Kidney epithelial cell (primary cell): ENCODE measurements at regions not wholly inside any gene's neighbourhood (a gene's known extent, or its start where the extent isn't known, plus 50 kb on each side); places are given as distances from the start of the nearest gene placed in this dataset.

Experiments used
- DNase-seq: peaks from one replicate; pipeline ENCODE4 v3.0.0-alpha.2; 2010; ENCODE audit warnings: low read depth
- H3K27me3 ChIP-seq: 2 replicates; pipeline ENCODE4 v1.6.0; 2011; ENCODE audit warnings: low read length; ENCODE audit not compliant: control insufficient read depth, insufficient read depth
- H3K36me3 ChIP-seq: 2 replicates; pipeline ENCODE4 v1.5.1; 2011; ENCODE audit warnings: low read length; ENCODE audit not compliant: control insufficient read depth, insufficient read depth
- H3K4me3 ChIP-seq: 2 replicates; pipeline ENCODE4 v1.5.1; 2011; ENCODE audit warnings: low read depth, mild to moderate bottlenecking, control low read depth, low read length
- TF ChIP-seq, protein P1 (sequence below): IDR thresholded peaks from 2 replicates; pipeline ENCODE4 v1.5.1; 2011; ENCODE audit warnings: mild to moderate bottlenecking, moderate library complexity, low read length, control low read depth, inconsistent platforms; ENCODE audit not compliant: insufficient read depth, poor library complexity, severe bottlenecking

DNA sequence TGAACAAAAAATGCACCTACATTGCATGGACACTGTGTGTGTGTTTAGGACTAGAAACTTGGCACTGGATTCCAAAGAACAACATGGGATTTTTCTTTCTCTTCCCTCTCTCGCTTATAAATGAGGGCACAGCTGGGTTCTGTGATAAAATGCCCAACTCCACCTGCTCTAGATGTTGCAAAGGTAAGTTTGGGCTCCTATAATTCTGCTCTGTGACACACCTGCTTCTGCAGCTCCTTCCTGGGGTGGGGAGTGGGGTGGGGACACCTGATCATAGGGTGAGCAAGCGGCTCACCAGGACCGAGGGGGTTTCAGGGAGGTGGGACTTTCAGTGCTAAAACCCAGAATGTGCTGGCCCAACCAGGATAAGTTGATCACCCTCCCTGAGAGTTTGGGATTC, 104.3 kb downstream of the AXIN2 start:
- H3K27me3 ChIP-seq = peaks cover 9% of the 10 kb centered on the region
- H3K4me3 ChIP-seq = no peak overlapping the region
- TF ChIP-seq, protein P1, sequence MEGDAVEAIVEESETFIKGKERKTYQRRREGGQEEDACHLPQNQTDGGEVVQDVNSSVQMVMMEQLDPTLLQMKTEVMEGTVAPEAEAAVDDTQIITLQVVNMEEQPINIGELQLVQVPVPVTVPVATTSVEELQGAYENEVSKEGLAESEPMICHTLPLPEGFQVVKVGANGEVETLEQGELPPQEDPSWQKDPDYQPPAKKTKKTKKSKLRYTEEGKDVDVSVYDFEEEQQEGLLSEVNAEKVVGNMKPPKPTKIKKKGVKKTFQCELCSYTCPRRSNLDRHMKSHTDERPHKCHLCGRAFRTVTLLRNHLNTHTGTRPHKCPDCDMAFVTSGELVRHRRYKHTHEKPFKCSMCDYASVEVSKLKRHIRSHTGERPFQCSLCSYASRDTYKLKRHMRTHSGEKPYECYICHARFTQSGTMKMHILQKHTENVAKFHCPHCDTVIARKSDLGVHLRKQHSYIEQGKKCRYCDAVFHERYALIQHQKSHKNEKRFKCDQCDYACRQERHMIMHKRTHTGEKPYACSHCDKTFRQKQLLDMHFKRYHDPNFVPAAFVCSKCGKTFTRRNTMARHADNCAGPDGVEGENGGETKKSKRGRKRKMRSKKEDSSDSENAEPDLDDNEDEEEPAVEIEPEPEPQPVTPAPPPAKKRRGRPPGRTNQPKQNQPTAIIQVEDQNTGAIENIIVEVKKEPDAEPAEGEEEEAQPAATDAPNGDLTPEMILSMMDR = no peak
- DNase-seq = no peak
- no peaks in the 10 kb centered on the region for H3K36me3 ChIP-seq

DNA sequence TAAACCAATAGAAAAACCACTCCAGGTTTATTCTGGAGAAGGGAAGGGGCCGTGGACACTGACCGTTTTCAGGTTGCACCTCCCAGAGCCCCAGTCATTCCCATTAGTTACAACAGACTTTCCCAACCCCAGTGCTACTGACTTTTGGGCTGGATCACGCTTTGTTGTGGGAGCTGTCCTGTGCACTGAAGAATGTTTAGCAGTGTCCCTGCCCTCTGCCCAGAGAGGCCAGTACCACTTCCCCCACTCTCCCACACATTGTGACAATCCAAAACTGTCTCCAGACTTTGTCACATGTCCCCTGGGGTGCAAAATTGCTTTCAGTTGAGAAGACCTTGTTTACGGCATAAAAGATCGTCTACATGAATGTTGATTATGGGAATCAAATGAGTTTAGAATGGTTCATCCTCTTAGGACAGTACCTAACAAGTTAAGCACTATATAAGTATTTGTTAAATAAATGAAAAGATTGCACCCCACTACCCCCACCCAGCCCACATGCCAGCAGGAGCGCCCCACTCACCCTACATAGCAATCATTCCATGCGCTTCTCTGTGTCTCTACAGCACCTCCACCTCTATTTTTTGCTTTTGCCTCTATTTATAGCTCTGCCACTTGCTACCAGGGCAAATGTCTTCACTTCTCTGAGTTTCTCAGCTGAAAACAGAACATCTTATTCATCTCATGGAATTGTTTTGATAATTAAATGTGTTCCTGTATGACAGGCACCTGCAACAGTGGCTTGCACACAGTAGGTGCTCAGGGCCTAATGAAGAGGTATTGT, 104.9 kb downstream of the AXIN2 start:
- Histone ChIP-seq H3K27me3 (peaks cover 9% of the 10 kb centered on the region), H3K4me3 (no peak overlapping the region), H3K36me3 (no peaks in the 10 kb centered on the region)
- no peak for DNase-seq
- TF ChIP-seq, protein P1 = no peak

- no peak for DNase-seq
Observed at GRCh38 chr17:65455972-65456343, 105.5 kb downstream of the AXIN2 start.

GRCh38 chr17:65455154-65455971, 106.1 kb downstream of the AXIN2 start:
- Histone ChIP-seq H3K36me3 (no peaks in the 10 kb centered on the region), H3K4me3 (no peak overlapping the region), H3K27me3 (peaks cover 8% of the 10 kb centered on the region)
- no peak for DNase-seq
- TF ChIP-seq, protein P1 = no peak

More at GRCh38 chr17:65455972-65456343, 105.5 kb downstream of the AXIN2 start:
- Histone ChIP-seq H3K4me3 (no peak overlapping the region), H3K36me3 (no peaks in the 10 kb centered on the region), H3K27me3 (peaks cover 9% of the 10 kb centered on the region)
- TF ChIP-seq, protein P1 = peak; percentile 38

DNA sequence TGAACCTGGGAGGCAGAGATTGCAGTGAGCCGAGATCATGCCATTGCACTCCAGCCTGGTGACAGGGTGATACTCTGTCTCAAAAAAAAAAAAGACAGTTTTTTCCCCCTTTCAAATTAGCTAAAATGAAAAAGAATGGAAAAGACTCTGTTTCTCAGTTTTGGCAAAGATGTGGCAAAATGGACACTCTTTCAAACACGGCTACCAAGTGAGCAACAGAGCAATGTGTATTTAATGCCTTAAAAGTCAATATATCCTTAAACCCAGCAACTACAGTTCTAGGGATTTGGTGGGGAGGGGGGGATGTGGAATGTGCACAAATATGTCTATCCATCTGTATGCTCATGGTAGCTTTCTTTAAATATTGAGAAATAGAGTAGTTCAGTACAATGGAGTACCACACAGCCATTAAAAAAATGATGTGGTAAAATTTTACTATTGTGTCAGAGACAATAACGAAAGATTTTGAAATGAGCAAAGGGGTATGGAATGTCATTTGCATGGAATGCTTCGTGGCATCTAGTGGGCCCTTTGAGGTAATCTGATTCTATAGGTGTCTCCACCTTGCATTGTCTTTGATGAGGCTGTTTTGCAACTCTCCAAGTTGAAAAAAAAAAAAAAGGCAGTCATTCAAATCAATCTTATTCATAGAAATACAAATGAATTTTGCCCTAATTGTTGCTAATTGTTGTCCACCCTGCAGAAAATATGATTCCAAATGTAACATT, 108.1 kb downstream of the AXIN2 start:
- H3K27me3 ChIP-seq = no peaks in the 10 kb centered on the region
- DNase-seq = no peak
- H3K4me3 ChIP-seq = no peak overlapping the region
- H3K36me3 ChIP-seq = no peaks in the 10 kb centered on the region
- TF ChIP-seq, protein P1 = no peak
